ENCODE measurements at regions not wholly inside any gene's neighbourhood (a gene's known extent, or its start where the extent isn't known, plus 50 kb on each side); places are given as distances from the start of the nearest gene placed in this dataset.

GRCh38 chr5:106940986-106941385 is 729.8 kb downstream of the EFNA5 start:
- TF ChIP-seq CTCF (IDR thresholded peaks at IDR 0.05; ENCODE audit: insufficient read depth, low read depth, low read length) (no peak), EZH2 (IDR thresholded peaks at IDR 0.05; ENCODE audit: insufficient read depth, low read length) (no peak)

Data from astrocyte (in vitro differentiated cells and primary cell).